ENCODE measurements at regions not wholly inside any gene's neighbourhood (a gene's known extent, or its start where the extent isn't known, plus 50 kb on each side); places are given as distances from the start of the nearest gene placed in this dataset.

DNA sequence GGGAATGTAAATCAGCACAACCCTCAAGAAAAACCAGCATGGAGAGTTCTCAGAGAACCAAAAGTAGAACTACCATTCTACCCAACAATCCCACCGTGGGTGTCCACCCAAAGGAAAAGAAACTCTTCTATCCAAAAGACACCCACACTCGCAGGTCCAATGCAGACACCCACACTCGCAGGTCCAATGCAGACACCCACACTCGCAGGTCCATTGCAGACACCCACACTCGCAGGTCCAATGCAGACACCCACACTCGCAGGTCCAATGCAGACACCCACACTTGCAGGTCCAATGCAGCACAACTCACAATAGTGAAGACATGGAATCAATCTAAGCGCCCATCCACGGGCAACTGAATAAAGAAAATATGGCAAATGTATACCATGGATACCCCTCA, 77.0 kb upstream of the RPH3AL start:
- Histone ChIP-seq H3K36me3 (replicated peaks in 1 of 2; ENCODE audit: control insufficient read depth in 1 of 2, insufficient read depth in 2 of 2, low read length in 1 of 2) (no peaks in the 10 kb centered on the region), H3K9me3 (0 out of 2 replicates have a peak, but pooled peaks cover 8% of the 10 kb centered on the region), H3K27me3 (ENCODE audit: insufficient read depth) (no peaks in the 10 kb centered on the region), H3K79me2 (ENCODE audit: insufficient read depth) (no peaks in the 10 kb centered on the region), H3K4me3 (ENCODE audit: low read depth in 2 of 2, low read length in 1 of 2) (no peak overlapping the region), H4K20me1 (ENCODE audit: insufficient read depth) (no peaks in the 10 kb centered on the region), H2AFZ (ENCODE audit: low read depth) (no peak overlapping the region), H3K27ac (ENCODE audit: low read depth in 2 of 2, low read length in 1 of 2) (no peak overlapping the region), H3K9ac (no peak overlapping the region), H3F3A (replicated peaks; ENCODE audit: insufficient read depth) (no peaks in the 10 kb centered on the region), H3K4me1 (ENCODE audit: control insufficient read depth in 1 of 2, insufficient read depth in 2 of 2, low read depth in 1 of 2, low read length in 1 of 2) (no peaks in the 10 kb centered on the region), H3K9me2 (no peaks in the 10 kb centered on the region), H3K4me2 (no peak overlapping the region)
- ChIA-PET CTCF (interaction anchor here (3.9 kb wide), 1 partner anchor 17 kb away, joined by 19 read pairs; no protein-coding TSS in a partner anchor), POLR2A (no interaction called here)
- no peak for TF ChIP-seq USF1 (IDR thresholded peaks at IDR 0.05; ENCODE audit: borderline replicate concordance, low read depth)
- TF ChIP-seq FOXJ3 (CRISPR knock-in tag; IDR thresholded peaks at IDR 0.05): no peak
- no peak for TF ChIP-seq ZBTB33 (IDR thresholded peaks at IDR 0.05; ENCODE audit: borderline replicate concordance, low read depth)
- TF ChIP-seq, protein P1, sequence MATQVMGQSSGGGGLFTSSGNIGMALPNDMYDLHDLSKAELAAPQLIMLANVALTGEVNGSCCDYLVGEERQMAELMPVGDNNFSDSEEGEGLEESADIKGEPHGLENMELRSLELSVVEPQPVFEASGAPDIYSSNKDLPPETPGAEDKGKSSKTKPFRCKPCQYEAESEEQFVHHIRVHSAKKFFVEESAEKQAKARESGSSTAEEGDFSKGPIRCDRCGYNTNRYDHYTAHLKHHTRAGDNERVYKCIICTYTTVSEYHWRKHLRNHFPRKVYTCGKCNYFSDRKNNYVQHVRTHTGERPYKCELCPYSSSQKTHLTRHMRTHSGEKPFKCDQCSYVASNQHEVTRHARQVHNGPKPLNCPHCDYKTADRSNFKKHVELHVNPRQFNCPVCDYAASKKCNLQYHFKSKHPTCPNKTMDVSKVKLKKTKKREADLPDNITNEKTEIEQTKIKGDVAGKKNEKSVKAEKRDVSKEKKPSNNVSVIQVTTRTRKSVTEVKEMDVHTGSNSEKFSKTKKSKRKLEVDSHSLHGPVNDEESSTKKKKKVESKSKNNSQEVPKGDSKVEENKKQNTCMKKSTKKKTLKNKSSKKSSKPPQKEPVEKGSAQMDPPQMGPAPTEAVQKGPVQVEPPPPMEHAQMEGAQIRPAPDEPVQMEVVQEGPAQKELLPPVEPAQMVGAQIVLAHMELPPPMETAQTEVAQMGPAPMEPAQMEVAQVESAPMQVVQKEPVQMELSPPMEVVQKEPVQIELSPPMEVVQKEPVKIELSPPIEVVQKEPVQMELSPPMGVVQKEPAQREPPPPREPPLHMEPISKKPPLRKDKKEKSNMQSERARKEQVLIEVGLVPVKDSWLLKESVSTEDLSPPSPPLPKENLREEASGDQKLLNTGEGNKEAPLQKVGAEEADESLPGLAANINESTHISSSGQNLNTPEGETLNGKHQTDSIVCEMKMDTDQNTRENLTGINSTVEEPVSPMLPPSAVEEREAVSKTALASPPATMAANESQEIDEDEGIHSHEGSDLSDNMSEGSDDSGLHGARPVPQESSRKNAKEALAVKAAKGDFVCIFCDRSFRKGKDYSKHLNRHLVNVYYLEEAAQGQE (IDR thresholded peaks at IDR 0.05; ENCODE audit: low read depth, low read length): no peak
- TF ChIP-seq RXRA (IDR thresholded peaks at IDR 0.05; ENCODE audit: borderline replicate concordance, low read depth): no peak
- no peak for TF ChIP-seq GABPA (IDR thresholded peaks at IDR 0.05; ENCODE audit: low read depth)
- TF ChIP-seq SMC3 (IDR thresholded peaks at IDR 0.05; ENCODE audit: low read depth, low read length): no peak
- no peak for TF ChIP-seq ELF1 (IDR thresholded peaks at IDR 0.05)
- no peak for TF ChIP-seq TEAD4 (IDR thresholded peaks at IDR 0.05; ENCODE audit: borderline replicate concordance, insufficient read depth)
- TF ChIP-seq CHD2 (IDR thresholded peaks at IDR 0.05; ENCODE audit: low read length, partially characterized antibody): no peak
- no peak for TF ChIP-seq NRF1 (IDR thresholded peaks at IDR 0.05; ENCODE audit: low read depth, low read length)
- WGBS (ENCODE audit: low lambda C conversion rate): 40% methylated on average over 8 of the region's 8 CpGs
- no peak for DNase-seq

- WGBS (ENCODE audit: low lambda C conversion rate): 93% methylated on average over 2 of the region's 3 CpGs
- CTCF ChIA-PET: interaction anchor here (3.9 kb wide), 1 partner anchor 16 kb away, joined by 19 read pairs; no protein-coding TSS in a partner anchor
- H3K36me3 ChIP-seq (replicated peaks in 1 of 2; ENCODE audit: control insufficient read depth in 1 of 2, insufficient read depth in 2 of 2, low read length in 1 of 2): no peaks in the 10 kb centered on the region
- TF ChIP-seq FOSL2 (IDR thresholded peaks at IDR 0.05; ENCODE audit: borderline replicate concordance, low read depth) (no peak), USF1 (IDR thresholded peaks at IDR 0.05; ENCODE audit: borderline replicate concordance, low read depth) (no peak), CHD2 (IDR thresholded peaks at IDR 0.05; ENCODE audit: low read length, partially characterized antibody) (no peak), MEF2A (IDR thresholded peaks at IDR 0.05; ENCODE audit: borderline replicate concordance, low read depth) (no peak), SMC3 (IDR thresholded peaks at IDR 0.05; ENCODE audit: low read depth, low read length) (no peak), EZH2phosphoT487 (IDR thresholded peaks at IDR 0.05; ENCODE audit: borderline replicate concordance, low read depth) (no peak), SIN3A (IDR thresholded peaks at IDR 0.05; ENCODE audit: borderline replicate concordance, low read depth, low read length) (no peak), PBX3 (IDR thresholded peaks at IDR 0.05) (no peak), TAF1 (IDR thresholded peaks at IDR 0.05; ENCODE audit: borderline replicate concordance, low read depth, low read length) (no peak), FOXJ3 (CRISPR knock-in tag; IDR thresholded peaks at IDR 0.05) (no peak), POLR2AphosphoS5 (IDR thresholded peaks at IDR 0.05; ENCODE audit: low read depth, low read length) (no peak)
- TF ChIP-seq, protein P2, sequence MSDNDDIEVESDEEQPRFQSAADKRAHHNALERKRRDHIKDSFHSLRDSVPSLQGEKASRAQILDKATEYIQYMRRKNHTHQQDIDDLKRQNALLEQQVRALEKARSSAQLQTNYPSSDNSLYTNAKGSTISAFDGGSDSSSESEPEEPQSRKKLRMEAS (IDR thresholded peaks at IDR 0.05; ENCODE audit: low read depth): no peak
These were observed 75.8 kb upstream of the RPH3AL start for GRCh38 chr17:428414-428813.

More at GRCh38 chr17:428414-428813, 75.8 kb upstream of the RPH3AL start:
- Histone ChIP-seq H3K27me3 (ENCODE audit: insufficient read depth) (no peaks in the 10 kb centered on the region), H3F3A (replicated peaks; ENCODE audit: insufficient read depth) (no peaks in the 10 kb centered on the region), H3K9ac (no peak overlapping the region), H3K9me2 (no peaks in the 10 kb centered on the region), H3K9me3 (0 out of 2 replicates have a peak, but pooled peaks cover 8% of the 10 kb centered on the region), H3K79me2 (ENCODE audit: insufficient read depth) (no peaks in the 10 kb centered on the region), H2AFZ (ENCODE audit: low read depth) (no peak overlapping the region), H4K20me1 (ENCODE audit: insufficient read depth) (no peaks in the 10 kb centered on the region), H3K4me3 (ENCODE audit: low read depth in 2 of 2, low read length in 1 of 2) (no peak overlapping the region), H3K4me1 (ENCODE audit: control insufficient read depth in 1 of 2, insufficient read depth in 2 of 2, low read depth in 1 of 2, low read length in 1 of 2) (no peaks in the 10 kb centered on the region), H3K4me2 (no peak overlapping the region), H3K27ac (ENCODE audit: low read depth in 2 of 2, low read length in 1 of 2) (no peak overlapping the region)
- POLR2A ChIA-PET: no interaction called here
- DNase-seq: no peak

All from SK-N-SH (cell line).